GM12801 (cell line): ENCODE measurements at regions not wholly inside any gene's neighbourhood (a gene's known extent, or its start where the extent isn't known, plus 50 kb on each side); places are given as distances from the start of the nearest gene placed in this dataset.

Experiments
- TF ChIP-seq, protein P1 (sequence below): IDR thresholded peaks from one replicate; pipeline ENCODE4 v1.5.1; 2011; ENCODE audit warnings: control low read depth; ENCODE audit not compliant: insufficient read length; ENCODE audit errors: extremely low read depth

DNA sequence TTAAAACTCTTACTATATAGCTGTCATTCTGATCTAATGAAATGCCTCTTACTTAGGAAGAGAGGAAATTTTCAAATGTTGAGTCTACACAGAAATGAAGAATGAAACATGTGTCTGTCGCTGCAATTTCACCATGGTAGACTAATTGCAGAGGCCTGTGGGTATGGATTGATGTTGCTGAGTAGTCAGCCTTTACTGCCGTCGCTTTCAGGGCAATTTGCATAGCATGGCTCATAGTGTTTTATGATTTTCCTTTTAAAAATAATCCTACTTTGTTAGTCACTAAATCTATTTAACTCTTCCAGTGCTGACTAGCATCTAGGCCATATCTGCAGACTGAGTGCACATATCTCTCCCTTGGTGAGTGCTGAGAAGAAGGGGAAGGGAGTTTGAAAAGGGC lies 819.2 kb downstream of the SATB2 start:
- TF ChIP-seq, protein P1, sequence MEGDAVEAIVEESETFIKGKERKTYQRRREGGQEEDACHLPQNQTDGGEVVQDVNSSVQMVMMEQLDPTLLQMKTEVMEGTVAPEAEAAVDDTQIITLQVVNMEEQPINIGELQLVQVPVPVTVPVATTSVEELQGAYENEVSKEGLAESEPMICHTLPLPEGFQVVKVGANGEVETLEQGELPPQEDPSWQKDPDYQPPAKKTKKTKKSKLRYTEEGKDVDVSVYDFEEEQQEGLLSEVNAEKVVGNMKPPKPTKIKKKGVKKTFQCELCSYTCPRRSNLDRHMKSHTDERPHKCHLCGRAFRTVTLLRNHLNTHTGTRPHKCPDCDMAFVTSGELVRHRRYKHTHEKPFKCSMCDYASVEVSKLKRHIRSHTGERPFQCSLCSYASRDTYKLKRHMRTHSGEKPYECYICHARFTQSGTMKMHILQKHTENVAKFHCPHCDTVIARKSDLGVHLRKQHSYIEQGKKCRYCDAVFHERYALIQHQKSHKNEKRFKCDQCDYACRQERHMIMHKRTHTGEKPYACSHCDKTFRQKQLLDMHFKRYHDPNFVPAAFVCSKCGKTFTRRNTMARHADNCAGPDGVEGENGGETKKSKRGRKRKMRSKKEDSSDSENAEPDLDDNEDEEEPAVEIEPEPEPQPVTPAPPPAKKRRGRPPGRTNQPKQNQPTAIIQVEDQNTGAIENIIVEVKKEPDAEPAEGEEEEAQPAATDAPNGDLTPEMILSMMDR = no peak

DNA sequence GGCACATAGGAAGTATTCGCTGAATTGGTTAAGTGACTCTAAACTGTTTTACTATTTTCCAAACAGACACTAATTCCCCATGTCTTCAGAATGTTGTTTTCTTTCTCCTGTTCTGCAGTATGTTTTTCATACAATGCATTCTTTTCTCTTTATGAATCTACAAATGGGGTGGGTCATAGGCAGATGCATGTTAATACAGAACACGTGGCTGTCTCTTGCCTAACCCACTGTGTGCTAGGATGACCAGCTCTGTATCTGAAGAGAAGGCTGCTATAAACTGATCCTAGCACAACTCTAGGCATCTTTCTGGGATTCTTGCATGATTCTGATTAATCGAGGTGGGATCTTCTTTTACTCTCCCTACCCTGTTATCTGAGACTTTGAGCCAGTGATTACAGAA lies 826.0 kb downstream of the PLCL1 start:
- TF ChIP-seq, protein P1 = no peak

DNA sequence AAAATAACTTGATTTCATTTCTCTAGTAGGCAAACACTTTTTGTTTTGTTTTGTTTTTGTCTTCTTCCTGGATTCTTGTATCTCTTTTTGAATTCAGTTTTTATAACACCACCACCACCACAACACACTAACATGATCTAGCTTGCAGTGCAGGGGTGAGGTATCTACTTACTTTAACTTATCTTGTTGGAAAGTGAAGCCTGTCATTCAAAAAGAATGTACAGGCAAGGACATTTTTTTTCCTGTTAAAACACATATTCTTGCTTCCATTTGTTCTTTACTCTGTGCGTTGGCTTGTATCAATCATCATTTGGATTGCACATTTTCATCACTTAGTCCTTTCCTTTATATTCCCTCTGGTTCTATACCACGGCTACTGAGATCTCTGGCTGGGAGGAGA lies 824.2 kb downstream of the PLCL1 start:
- TF ChIP-seq, protein P1 = no peak

DNA sequence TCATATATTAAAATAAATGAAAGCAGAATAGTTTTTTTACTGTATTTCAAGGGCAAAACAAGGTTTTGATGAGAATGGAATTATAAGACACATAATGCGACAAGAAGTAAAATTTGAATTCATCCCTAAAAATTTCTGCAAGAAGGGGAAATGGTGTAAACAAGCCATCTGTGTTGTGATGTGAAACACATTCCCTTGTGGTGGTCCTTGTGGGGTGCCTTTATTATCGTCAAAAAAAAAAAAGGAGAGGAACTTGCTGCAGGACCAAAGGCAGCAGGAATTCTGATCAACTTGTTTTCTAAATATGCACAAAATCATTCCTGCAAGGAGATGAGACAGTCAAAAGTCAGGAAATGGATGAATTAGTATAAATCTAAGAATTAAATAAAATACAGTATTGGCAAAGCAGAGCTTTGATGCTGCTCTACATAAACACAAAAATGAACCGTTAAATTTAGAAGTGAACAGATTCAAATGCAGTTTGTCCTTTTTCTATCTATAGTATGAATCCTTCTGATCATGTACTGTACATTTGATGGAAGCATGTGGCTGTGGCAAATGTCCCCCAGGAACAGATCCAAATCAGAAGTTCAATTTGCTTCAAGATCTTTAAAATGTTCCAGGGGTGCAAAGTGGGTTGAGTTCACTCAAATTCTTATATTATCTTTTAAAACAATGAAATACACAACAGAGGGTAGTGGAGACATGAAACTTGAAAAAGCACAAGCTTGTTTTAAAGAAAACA lies 818.8 kb downstream of the PLCL1 start:
- TF ChIP-seq, protein P1 = no peak

DNA sequence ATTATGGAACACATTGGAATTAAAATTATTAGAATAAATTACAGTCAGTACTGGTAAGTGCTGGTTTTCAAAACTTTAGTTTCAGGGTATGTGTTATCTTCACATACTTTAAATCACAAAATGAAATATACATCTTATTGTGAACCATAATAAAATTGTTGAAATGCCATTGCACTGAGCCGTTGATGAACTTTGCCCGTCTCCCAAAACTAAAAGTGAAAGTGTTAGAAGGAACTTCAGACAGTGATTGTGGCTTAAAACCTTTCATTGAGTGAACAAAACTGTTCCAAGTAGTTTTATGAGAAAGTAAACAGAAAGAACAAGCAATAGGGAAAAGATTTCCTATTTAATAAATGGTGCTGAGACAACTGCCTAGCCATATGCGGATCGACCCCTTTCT lies 811.6 kb downstream of the PLCL1 start:
- TF ChIP-seq, protein P1 = no peak

DNA sequence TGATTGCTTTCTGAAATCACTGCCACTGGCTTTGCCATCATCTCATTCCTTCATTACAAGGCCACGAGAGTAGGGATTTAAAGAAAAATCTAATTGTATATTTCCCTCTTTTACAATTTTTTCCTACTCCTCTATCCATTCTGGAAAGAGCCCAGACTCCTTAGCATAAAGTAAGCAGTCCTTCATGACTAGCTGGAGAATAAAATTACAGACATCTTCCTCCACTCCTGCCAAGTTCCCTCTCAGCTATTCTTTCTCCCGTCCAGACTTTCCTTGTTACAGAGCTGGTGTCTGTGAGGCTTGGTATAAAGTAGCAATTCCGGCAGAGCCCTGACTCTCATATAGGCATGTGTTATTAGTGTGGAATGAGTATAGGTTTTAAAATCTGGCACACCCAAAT lies 806.8 kb downstream of the PLCL1 start:
- TF ChIP-seq, protein P1 = no peak

DNA sequence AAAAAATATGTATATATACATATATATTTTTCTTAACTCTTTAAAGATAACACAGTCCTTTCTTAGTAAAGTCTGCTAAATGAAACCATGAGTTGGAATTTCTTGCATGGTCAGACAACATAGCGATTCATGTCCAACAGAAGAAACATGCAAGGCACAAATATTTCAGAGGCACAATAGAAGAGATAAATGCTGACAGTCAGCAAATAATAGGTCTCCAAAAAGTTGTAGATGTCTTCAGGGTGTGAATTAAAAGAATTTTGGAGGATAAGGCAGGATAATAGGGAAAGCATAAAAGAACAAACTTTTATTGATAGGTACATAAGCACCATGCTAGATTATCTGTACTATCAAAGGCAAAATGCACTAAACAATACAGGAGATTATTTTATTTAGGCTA lies 800.2 kb downstream of the PLCL1 start:
- TF ChIP-seq, protein P1 = no peak
